ENCODE measurements at regions not wholly inside any gene's neighbourhood (a gene's known extent, or its start where the extent isn't known, plus 50 kb on each side); places are given as distances from the start of the nearest gene placed in this dataset.
A peak's percentile ranks its signal among the peaks of the same experiment; 100 is the strongest.
"Not testable (repeated sequence)": the region's sequence is repeated elsewhere in the genome, so short reads cannot be mapped to it uniquely, and the experiment has no call there.

DNA sequence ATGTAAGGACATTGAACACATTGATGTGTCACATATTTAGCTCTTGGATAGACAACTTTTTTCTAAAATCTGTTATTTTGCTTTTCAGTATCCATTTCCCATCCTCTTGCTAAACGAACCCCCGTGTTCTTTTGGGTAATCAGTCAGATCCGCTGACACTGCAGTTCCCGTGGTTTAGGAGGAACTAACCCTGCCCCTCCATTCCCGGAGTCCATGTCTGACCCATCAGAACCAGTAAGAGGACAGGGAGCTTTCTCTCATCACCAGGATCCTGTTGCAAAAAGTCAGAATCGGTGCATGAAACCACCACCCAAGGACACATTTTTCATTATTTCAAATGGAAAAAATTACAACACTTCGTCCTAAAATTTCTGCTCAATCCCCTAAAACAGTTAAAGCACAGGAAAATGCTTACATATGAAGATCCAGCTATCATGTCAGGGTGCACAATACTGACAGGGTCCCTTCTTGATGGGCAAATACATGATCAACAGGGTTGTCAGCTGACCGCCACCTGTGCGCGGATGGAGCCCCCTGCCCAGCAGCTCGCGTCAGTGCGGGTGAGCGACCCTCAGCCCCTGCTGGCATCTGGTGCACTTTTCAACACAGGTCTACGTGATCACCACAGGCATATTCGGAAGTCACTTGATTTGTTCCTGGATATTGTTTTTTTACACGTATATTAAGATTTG lies 276.8 kb downstream of the ADGRD1 start:
- DNase-seq: no peak

DNA sequence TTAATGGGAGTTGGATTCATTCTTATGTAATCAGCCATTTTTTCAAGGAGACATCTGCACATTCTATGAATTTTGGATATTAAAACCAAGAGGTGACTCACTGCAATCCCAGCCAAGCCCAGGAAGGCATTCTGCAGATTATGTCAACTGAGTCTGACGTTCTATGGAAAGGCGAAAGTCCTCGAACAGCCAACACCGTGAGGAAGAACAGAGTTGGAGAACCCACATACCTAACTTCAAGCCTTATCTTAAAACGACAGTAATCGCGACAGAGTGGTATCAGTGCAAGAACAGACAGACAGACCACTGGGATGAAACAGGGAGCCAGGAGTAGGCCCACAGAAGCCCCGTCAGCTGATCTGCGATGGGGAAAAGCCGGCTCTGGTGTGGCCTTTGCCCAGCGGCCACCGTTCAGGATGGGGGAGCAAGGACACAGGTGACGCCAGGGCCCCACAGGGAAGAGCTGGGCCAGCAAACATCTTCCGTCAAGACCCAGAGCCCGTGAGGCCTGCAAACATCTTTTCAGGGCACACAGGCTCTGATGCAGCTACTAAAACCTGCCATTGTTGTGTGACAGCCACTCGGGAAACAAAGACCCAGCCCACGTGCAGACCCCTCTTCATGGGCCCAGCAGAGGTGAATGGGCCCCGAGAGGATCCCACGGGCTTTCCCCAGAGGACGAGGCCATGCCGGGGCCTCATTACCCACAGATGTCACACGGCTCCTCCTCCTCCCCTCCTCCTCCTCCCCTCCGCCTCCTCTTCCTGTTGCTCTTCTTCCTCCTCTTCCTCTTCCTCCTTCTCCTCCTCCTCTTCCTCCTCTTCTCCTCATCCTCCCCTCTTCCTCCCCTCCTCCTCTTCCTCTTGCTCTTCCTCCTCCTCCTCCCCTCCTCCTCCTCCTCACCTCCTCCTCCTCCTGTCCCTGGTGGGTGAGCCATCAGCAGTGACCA lies 277.6 kb downstream of the ADGRD1 start:
- DNase-seq: no peak

DNA sequence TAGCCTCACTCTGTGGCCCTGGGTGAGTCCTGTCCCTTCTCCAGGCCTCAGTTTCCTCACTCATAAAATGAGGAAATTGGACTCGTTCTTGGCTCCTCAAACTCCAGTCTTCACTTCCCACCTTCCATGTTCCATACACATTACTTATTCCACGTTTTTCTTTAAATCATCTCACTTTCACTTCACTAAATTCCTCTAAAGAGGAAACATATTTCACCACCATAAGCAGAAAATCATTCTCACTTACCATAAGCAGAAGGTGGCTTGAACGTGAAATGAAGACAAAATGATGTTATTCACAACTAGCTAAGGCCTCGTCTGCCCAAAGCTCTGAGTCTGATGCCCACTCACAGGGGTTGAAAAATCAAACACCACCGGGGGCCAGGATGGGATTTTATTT lies 278.3 kb downstream of the ADGRD1 start:
- DNase-seq: no peak

DNA sequence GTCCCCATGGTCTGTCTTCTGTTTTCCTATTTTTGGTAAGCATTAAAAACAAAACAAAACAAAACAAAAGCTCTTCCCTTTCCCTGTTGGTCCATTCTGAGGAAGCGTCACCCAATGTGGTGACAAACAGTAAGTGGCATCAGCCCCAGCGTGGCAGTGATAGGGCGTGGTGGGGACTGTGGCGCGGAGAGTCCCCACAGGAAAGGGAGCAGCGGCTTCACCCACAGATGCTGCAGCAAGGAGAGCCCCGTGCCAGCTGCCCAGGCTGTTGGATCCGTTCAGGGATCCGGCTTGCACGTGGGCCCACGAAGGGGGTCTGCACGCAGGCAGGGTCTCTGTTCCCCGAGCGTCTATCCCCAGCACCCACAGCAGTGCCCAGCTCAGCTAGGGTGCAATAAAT lies 279.2 kb downstream of the ADGRD1 start:
- DNase-seq: not testable (repeated sequence)

DNA sequence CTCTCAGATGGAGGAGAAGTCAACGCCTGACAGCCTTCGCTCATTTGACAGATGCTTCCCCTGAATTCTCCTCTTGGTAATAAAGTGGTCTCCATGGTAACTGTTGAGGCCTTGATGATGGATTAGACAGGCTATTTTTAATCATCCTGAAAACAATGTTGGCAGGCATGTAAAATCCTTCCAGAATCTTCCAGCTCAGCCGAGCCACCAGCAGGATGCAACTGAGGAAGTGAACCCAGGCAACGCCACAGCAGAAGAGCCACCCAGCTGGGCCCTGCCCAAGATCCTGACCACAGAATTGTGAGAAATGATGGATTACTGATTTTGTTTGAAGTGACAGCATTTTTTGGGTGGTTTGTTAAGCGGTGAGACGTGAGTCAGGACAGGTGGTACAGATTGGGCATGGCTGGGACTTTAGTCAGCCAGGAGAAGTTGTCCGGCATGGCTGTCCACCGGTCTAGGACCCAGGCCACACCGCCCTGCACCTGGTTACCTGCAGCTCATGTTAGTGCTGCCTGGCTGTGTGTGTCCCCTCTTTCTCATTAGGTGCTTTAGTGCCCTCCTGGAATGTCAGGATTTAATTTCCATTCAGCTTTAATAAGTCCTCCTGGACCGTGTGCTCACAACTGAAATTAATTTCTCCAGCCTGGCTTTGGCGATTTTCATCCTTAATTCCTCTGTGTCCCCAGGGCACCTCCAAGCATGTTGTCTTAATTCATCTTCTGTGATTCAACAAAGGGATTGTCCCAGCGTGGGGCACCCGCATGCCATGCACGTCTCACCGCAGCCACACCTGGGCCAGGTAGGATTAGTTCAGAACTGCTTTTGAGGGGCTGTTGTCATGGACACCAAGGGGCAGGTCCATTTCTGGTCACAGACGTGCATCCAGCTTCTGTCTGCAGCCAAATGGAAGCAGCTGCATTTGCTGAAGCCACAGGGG lies 280.4 kb downstream of the ADGRD1 start:
- DNase-seq: not testable (repeated sequence)

DNA sequence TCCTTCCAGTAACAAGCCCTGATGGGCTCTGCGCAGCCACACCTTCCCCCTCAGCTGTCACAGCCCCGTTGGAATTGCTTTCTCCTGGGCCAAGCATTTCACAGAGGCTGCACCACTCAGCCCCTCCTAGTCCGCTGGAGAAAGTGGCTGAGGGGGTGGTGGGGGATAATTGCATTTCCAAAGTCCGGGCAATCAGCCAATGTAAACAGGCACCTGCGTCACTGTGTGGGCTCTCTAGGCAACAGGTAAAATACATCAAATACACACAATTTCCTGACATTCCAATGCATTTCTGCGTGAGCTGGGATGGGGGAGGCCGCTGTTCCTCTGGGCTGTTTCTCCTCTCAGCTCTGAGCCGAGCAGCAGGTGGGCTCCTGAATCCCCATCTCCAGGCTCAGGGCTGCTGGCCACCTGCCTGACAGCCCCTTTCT lies 281.1 kb downstream of the ADGRD1 start:
- not testable (repeated sequence) for DNase-seq

DNA sequence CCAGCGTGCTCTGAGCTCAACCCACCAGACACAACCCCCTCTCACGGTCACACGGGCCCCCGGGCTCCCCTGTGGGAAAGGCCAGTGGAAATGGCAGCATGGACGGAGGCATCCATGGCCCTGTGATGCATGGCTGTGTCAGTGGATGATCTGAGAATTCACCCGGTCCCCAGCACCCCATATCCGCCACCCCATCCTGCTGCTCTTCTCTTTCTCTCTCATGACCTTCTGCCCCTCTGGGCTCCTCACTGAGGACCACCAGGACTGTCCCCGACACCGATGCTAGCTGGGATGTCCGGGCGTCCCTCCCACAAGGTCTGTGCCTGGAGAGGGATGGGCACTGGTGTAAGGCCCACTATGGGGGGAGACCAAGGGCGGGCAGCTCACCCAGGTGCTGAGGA lies 282.2 kb downstream of the ADGRD1 start:
- no peak for DNase-seq

DNA sequence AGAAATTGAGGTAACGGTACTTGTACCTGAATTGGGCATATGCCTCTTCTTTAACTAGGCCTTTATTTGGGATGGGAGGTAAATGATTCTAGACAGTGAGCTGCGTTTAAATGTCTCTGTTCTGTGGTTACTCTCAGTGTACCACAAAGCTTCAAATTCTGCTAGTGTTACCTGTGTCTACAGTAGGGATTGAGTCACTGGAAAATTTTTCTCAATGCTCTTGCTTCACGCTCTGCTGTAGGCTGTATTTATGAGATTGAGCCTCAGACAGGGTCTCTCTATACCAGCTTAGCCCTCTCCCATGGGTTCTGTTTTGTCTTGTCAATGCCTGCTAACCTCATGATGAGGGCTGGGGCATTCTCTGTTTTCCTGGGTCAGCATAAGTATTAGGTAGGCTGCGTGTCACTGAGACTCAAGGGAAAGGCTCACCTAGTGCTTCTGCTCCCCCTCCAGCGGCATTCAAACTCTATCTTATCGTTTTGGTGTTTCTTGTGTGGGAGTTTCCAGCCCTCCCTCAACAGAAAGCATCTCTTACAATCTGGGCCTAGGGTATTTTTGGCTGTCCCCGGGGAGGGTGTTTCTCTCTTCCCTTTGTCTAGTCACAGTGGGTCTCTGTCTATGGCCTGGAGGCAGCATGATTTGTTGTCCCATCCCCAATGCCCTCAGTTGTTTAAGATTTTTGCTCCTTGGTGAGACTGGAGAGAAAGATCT lies 285.8 kb downstream of the ADGRD1 start:
- DNase-seq: no peak

DNA sequence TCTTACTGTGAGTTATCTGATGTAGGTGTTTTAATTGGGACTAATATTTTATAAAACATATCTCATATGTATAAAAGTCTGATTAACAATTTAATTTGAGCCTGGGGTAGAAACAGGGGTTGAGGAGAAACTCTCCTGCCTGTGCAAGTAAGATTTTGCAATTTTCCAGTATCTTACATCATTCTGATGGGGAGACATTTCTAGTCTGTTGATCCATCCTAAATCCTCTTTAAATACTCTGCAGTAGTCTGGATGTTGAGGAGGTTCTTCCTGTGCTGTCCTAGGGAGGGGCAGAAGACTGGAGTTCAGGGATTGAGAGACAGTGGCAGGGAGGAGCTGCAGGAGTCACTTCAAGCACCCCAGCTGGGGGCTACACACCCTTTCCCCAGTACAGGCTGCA lies 287.8 kb downstream of the ADGRD1 start:
- DNase-seq: no peak

DNA sequence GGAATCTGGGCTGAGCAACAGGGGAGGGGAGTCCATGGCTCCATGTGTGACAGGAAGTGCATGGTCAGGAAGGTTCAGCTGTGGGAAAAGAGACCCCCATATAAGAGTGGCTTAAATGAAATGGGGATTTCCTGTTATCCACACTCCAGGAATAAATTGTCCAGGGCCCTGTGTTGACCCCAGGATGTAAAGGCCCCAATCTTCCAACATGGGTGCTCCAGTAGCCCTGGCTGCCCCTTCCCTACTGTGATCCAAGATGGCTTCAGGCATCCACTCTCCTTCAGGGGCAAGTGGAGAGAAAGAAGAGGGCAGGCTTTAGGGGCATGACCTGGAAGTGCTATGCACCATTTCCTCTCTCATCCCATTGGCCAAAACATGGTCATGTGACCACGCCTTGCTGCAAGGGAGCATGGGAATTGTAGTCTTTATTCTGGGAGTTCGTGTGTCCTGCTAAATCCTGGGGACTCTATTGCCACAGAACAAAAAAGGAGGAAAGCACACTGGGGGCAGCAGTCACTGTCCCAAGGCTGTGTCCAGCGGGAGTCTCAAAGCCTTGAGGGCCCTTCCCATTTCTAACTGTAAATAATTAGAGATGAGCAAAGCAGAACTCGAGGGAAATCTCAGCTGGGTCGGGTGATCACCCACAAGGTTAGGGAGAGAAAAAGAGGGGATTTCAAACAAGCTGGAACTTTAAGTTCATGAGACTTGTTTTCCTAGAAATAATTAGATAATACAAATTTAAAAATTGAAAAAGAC lies 289.2 kb downstream of the ADGRD1 start:
- DNase-seq: no peak

DNA sequence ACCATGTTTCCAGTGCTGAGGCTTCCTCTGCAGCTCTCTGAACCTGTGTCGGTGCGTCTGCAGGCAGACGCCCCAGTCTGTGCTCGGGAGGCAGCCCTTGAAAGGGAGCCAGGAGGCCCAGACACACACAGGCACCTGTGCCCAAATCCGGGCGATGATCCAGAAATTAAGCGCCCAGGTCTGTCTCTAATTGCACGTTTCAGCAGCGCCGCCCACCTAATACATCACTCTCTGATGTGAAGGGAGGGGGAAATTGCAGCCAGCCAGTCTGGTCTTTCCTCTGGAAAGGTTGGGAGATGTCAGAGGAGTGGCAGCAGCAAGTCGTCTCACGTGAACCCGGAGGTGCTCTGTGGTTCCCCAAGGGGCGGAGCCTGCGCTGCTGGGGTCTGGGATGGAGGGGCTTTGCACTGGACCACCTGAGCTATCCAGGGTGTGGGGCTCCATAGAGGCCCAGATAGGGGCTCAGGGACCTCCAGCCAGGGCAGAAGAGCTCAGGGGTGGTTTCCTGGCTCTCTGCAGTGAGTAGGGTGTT lies 290.5 kb downstream of the ADGRD1 start:
- DNase-seq: not testable (repeated sequence)

DNA sequence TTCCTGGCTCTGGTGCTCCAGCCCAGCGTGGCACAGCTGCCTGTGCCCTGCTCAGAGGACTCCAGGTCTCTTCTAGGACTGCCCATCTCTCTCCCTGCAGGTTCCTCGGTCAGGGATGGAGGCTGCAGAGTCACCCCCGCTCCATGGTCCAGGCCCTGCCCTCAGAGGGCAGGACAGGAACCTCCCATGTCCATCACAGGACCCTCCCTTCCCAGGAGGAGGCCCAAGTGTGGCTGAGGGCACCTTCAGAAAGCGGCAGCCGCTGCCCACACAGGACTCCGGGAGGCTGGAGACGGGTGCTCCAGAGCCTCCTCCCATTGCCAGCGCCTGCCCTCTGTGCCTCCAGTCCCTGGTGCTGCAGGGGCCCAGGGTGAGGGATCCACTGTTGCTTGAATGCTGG lies 291.5 kb downstream of the ADGRD1 start:
- not testable (repeated sequence) for DNase-seq

DNA sequence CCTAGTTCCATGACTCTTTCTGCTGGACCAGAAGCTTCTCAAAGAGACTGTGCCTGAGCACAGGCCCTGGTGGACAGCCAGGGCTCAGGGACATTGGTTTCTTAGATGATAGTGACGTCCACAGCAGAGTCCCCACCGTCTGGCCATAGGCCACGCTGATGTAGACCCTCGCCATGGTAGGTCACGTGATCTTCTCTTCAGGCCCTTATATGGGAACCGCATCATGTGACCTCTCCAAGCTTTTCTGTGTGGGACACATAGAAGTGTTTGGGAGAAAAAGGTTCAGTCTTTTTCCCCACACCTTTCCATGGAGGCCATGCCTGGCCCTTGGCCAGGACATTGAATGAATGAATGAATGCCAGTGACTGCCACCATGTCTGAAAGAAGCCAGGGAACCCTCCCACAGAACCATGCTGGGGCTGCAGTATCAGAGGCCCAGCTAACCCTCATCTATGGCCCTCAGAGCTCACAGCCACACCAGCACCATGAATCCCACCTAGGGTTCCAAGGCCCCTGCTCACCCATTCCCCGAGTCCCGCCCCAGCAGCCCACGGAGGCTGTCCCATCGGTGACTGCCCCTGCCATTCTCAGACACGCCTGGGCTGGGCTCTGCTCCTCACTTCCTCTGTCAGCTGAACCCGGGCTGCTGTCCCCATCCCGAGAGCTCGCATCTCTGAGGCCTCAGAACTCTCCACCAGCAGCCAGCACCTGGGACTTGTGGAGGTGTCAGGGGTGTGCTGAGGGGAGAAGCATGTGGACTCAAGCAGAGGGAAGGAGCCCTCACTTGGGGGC lies 292.1 kb downstream of the ADGRD1 start:
- DNase-seq: no peak

DNA sequence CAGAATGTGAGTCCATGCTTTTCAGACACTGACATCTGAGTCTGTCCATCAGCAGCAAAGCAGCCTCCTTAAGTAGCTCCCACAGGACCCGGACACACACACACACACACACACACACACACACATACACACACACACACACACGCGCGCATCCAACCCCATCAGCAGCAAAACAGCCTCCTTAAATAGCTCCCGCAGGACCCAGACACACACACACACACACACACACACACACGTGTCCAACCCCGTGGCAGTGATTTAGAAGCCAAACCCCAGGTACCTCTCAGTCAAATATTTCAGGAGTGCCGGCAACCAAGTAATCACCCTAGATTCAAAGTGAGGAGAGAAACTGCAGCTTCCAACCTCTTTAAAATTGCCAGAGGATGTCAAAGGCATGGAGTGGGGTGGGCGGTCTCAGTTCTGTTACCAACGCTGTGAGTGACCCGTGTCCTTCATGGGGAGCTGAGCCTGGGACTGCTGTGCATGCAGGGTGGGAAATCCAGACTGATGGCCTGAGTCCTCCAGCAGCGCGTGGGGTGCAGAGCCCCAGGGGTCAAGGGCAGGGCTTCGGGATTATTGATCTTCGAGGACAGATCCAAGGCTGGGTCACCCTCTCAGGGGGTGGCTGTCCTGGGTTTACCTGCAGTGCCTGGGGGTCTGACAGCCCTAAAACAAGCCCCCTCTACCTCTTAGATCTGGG lies 293.5 kb downstream of the ADGRD1 start:
- not testable (repeated sequence) for DNase-seq

DNA sequence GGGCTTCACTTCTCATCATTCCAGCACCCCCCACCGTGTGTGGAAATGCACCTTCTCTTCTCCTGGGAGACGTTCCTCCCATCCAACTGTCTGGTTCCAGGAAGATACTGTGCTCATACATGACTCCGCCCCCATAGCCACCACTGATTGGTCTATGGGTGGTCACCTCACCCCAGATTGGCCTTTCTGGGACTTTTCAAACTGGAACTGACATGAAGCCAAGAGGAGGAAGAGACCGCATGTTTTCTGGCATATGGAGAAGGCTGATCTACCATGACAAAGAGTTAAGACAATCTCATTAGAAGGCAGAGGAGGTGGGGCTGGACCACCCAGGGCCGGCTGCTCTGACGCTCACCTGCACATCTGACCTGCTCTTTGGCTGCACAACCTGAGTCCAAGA lies 294.2 kb downstream of the ADGRD1 start:
- not testable (repeated sequence) for DNase-seq

DNA sequence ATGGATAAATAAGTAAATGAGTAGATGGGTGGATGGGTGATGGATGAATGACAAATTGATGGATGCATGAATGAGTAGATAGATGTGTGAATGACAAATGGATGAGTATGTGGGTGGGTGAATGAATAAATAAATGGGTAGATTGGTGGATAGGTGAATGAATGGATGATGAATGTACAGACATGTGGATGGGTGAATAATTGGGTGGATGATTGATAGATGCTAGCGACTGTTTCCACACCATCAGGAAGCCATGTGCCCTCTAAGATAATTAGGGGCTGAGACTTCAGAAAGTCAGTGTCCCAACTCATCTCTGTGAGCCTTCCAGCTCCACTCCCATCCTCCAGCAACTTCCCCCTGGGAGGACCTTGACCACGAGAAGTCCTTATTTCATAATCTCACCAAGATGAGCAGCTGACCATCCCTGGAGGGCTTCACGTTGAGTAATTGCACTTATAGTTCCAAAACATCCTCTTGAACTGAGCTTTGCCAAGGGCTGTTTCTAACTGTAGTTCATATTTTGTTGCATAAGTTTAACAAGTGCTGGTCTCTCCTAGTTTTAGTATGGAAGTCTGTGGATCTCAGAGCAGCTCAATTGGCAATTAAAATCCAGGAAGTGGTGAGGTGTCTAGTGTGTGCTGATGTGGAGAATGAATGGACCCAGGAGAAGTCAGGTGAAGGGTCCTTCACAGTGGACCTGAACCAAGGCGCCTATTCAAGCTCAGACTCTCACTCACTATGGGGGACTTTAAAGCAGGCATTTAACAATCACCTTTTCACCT lies 295.7 kb downstream of the ADGRD1 start:
- no peak for DNase-seq

DNA sequence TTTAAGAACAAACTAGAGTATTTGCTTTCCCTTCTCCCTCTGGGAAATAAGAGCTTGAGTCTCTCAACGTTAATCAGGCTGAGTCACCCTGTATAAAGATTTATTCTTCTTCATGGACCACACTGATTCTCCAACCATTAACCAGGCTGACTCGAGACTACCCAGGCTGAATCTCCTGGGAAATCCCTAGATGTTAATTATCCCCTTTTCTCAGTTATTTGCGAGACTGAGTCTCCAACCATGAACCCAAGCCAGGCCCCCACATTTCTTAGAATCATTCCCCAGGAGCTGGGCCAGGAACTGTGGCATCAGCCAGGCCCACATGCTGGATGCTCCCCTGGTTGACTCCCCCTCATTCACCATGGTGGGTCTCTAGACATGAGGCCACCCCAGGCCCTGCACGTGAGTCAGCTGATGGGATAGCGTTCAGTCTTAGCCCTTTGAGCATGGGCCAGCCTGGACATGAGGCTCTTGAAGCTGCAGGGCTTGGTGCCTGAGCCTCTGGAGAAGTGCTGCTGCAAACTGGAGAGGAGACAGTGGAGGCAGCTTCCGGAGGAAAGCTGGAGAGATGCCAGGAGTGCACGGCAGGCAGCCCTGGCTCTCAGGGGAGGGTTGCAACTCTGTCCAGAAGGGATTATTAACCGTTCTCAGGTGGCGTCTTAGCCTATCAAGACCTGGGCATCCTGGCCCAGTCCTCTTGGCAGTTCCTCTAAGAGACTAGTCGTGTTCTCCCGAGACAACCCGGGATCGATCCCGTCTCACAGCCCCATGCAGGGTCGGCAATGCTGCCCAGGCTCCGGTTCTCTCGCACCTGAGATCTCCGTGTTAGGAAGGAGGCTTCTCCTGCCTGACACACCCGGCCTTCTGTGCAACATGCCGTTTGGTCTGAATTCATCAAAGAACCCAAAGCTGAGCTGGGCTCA lies 296.6 kb downstream of the ADGRD1 start:
- peak in 1 of 2 experiments; percentile 13 for DNase-seq

DNA sequence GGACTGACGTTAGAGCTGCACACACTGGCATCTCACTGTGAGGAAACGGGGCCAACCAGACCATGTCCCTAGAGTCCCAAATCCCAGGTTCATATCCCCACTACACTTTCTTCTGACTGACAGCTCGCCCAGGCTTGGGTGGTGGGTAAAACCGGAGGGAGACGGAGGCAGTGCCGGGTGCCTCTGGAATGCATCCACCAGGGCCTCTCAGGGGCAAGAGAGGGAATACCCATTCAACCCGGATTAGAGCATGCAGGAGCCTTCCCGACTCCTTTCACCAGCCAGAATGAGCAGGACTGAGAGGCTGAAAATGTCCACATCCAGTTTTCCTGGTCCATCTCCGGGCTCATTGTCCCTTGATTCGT lies 297.2 kb downstream of the ADGRD1 start:
- no peak for DNase-seq
